ENCODE measurements at regions not wholly inside any gene's neighbourhood (a gene's known extent, or its start where the extent isn't known, plus 50 kb on each side); places are given as distances from the start of the nearest gene placed in this dataset.
A peak's percentile ranks its signal among the peaks of the same experiment; 100 is the strongest.

- no peak for DNase-seq (ENCODE audit: low read depth in 1 of 2, low spot score in 1 of 2)
Observed at GRCh38 chr1:83689921-83690868, 308.7 kb downstream of the TTLL7 start.

DNA sequence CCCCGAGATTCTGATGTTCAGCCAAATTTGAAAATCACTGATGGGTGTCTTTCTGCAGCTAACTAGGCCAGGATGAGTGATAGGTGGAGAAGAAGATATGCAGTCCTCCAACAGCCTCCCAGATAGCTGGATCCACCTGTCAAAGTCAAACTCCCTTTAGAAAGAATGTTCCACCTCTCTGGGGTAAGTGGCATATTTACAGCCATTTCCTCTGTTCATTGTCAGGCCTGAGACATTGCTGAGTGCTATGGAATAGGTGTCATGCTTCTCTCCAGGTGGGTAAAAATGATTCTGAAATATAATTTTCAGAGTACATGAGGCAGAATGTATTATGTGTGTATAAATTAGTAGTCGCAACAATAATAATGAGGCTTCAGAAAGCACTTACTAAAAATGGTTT, 316.8 kb downstream of the TTLL7 start:
- DNase-seq (ENCODE audit: low read depth in 1 of 2, low spot score in 1 of 2), result no peak

DNA sequence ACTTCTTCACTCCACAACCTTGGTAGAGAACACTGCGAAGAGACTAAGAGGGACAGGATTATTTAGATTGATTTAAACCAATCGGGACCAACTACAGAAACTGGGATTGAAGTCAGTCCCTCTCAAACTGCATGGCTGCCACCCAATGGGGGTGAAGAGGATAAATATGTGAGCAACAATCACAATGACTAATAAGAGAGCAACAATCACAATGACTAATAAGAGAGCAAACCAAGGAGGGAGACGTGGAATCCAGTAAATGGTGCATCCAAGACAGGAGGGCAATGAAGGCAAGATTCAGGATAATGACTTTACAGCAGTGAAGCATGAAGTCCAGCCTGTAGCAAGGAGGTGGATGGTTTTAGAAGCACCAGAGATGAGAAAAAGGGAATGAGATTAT, 322.8 kb downstream of the TTLL7 start:
- DNase-seq (ENCODE audit: low read depth in 1 of 2, low spot score in 1 of 2), result no peak

DNA sequence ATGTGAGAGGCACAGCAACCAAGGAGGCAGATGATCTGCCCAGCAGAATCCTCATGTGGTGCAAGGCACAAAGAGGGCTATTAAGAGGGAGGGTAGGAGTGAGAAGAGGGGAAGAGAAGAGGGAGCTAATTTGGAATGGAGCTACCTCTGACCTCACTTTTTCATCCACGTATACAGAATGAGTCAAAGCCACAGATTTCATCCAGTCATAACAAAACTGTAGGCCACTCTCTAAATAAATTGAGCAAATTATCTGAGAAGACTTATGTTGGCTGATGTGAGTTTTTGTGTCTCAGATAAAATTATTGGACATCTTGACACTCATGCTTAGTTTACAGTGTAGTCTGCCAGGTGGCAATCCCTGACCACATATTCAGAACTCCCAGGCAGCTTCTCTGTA, 325.6 kb downstream of the TTLL7 start:
- no peak for DNase-seq (ENCODE audit: low read depth in 1 of 2, low spot score in 1 of 2)

GRCh38 chr1:83671586-83671985, 327.3 kb downstream of the TTLL7 start:
- no peak for DNase-seq (ENCODE audit: low read depth in 1 of 2, low spot score in 1 of 2)

GRCh38 chr1:83670909-83671565, 327.9 kb downstream of the TTLL7 start:
- no peak for DNase-seq (ENCODE audit: low read depth in 1 of 2, low spot score in 1 of 2)

GRCh38 chr1:83641796-83642443, 357.0 kb downstream of the TTLL7 start:
- DNase-seq (ENCODE audit: low read depth in 1 of 2, low spot score in 1 of 2), result no peak

DNA sequence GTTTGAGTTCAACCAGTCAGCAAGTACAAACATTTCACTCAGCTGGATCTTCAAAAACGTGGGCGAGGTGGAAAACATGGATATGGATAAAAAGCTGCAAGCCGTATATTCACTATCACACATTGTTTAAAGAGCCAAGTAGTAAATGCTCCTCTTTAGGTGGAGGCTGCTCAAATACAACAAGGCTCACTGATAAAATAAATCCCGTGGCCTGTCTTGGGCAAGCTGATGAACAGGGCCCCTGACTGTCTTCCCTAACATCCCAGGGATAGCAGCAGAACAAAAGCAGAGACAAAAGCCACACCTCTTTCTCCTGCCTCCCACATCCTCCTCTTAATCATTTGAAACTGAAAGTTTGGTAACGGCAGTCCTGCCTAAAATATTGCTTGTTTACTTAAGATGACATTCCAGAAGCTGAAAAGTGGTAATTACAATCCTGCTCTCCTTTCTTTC, 357.7 kb downstream of the TTLL7 start:
- no peak for DNase-seq (ENCODE audit: low read depth in 1 of 2, low spot score in 1 of 2)

- no peak for DNase-seq (ENCODE audit: low read depth in 1 of 2, low spot score in 1 of 2)
Observed at GRCh38 chr1:83639785-83640184, 359.1 kb downstream of the TTLL7 start.

- no peak for DNase-seq (ENCODE audit: low read depth in 1 of 2, low spot score in 1 of 2)
Observed at GRCh38 chr1:83637586-83637985, 361.3 kb downstream of the TTLL7 start.

- DNase-seq (ENCODE audit: low read depth in 1 of 2, low spot score in 1 of 2), result no peak
Observed at GRCh38 chr1:83637009-83637408, 361.9 kb downstream of the TTLL7 start.

- DNase-seq (ENCODE audit: low read depth in 1 of 2, low spot score in 1 of 2), result peak in 1 of 2 donors; percentile 32
Observed at GRCh38 chr1:83632906-83633305, 366.0 kb downstream of the TTLL7 start.

DNA sequence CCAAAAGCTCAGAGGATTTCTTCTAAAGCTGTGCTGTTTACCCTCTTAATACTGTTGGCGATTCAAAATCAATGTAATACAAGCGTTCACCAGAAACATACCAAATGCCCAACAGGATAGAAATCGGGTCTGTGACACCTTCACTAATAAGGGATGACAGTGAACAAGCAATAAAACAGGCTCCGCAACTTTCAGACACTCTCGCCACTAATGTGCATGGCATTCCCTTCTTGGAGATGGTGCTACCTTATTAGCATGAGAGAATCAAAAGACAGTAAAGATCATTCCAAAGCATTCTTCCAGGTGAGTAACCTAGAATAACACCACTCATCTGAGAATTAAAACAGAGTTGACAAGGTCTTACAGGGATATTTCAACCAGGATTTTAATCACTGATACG, 367.1 kb downstream of the TTLL7 start:
- DNase-seq (ENCODE audit: low read depth in 1 of 2, low spot score in 1 of 2), result no peak

DNA sequence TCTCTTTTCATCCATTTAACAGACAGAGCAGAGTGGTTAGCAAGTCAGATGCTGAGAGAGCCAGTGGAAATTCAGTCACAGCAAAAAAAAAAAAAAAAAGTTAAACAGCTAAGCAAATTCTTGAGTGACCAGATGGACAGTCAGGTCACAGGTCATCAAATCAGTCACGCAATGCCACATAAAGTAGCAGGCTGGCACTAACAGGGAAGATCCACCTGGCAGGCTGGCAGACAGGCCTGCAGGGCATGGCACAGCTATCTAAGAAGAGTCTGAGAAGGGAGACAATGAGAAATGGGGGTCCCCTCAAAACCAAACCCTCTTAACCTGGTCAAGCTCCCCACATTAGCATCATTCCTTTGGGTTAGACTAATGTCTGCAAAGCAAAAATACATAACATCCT, 371.9 kb downstream of the TTLL7 start:
- no peak for DNase-seq (ENCODE audit: low read depth in 1 of 2, low spot score in 1 of 2)

- no peak for DNase-seq (ENCODE audit: low read depth in 1 of 2, low spot score in 1 of 2)
Observed at GRCh38 chr1:83626603-83627002, 372.3 kb downstream of the TTLL7 start.

DNA sequence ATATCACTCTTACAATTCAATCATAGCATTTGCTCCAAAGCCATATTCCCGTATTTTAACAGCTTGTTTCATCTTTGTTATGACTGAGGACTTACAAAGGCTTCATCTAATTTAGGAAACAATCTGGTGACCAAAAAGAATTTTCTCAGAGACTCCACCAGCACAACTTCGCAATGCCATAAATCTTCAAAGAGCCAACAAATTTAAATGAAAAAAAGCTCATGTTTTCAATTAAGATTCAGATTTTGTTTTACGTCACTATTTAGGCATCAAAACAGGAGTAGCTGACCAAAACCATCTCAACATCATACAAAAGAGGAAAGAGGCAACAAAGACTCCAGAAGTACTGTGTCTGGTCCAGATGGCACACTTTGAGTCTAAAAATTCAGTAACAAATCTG, 373.3 kb downstream of the TTLL7 start:
- DNase-seq (ENCODE audit: low read depth in 1 of 2, low spot score in 1 of 2), result no peak

DNA sequence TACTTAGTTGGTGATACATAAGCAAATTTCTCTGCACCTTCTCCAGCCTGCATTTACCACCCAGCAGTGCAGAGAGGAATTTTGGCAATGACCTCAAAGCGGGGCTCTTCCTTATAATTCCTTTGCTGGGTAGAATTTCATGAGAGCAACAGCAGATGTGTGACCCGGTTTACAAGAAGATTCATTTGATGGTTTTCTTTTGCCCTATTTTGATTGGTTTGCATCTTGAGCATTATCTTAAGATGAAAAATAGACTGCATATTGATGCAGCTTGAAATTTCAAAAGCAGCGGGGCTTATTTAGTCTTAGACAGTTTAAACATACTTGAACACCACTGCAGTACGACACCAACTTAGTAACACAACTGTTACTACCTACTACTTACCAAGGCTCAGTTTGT, 378.9 kb downstream of the TTLL7 start:
- no peak for DNase-seq (ENCODE audit: low read depth in 1 of 2, low spot score in 1 of 2)

GRCh38 chr1:83619170-83619896, 379.6 kb downstream of the TTLL7 start:
- DNase-seq (ENCODE audit: low read depth in 1 of 2, low spot score in 1 of 2), result no peak

DNA sequence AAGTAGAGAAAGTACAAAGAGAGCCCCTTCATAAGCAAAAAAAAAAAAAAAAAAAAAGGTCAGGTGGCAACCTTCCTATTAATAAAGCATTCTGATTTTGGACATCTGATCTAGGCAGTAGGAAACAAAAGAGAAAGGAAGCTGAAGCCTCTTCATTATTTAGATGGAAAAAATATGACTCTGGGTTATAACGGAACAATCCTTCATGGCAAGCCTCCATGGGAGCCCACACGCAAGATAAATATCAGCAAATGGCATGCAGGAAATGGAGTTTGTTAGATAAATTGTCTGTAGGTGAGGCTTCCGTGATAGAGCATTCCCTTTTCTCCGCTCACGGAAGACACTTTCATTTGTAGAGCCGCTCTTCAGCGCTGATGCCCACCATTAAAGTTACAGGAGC, 381.0 kb downstream of the TTLL7 start:
- DNase-seq (ENCODE audit: low read depth in 1 of 2, low spot score in 1 of 2), result no peak

DNA sequence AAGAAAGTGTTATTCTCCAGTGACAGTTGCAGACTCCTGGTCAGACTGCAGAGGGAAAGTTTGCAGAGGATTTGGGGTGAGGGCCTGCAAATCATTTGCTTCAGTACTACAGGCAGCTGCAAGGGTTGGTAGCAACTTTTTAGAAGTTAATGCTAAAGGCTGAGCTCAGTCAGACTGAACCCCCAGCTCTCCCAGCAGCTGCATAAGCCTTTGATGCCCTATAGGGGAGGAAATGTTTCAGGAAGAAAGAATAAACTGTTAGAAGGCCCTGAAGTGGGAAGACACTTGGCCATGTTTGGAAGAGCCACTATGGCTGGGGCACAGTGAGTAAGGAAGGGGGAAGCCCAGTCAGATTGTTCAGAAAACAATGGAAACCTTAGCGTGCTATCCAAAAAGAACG, 383.6 kb downstream of the TTLL7 start:
- DNase-seq (ENCODE audit: low read depth in 1 of 2, low spot score in 1 of 2), result no peak

DNA sequence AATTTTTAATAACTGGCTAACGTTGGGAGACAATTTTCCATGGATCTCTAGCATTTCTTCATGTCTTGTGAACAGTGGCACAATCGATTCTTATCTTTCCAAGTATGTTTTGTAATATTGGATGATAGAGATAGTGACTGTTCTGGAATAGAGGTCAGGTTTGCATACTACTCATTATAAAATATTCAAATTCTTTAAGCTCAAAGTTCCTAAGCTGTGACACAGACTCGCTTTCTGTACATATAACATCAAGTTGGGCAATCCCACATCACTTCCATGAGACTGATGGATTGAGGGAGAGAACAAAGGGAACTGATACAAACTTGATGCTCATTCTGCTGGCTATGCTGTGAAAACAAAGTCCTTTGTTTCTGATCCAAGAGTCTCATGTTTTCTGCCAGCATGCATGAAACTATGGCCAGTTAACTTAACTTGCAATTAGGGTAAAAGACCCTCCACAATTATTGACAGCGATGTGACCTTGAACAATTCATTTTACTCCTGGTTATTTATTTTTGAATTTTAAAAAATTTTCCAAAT, 392.4 kb downstream of the TTLL7 start:
- no peak for DNase-seq (ENCODE audit: low read depth in 1 of 2, low spot score in 1 of 2)

All from activated CD4-positive, alpha-beta T cell treated with anti-CD3 and anti-CD28 coated beads, Interleukin-2, amount 50 U/mL, for 24 hours (primary cell).